WTC11 (cell line): ENCODE measurements at regions not wholly inside any gene's neighbourhood (a gene's known extent, or its start where the extent isn't known, plus 50 kb on each side); places are given as distances from the start of the nearest gene placed in this dataset.

Experiments
- ATAC-seq: fragments of 200-7000 bp; cut with Tn5 transposase; 2 replicates; pipeline ENCODE4 v1.10.0; 2021; ENCODE audit warnings: mild to moderate bottlenecking, moderate library complexity
- CTCF ChIA-PET: fragments of 300-600 bp; sonication (Branson Sonifier 250); formaldehyde crosslinking; loops from one replicate; lab custom pipeline; 2021; ENCODE audit warnings: antibody characterized with exemption; lab: Charles Lee
- POLR2A ChIA-PET: fragments of 350-600 bp; sonication (Branson Sonifier 250); formaldehyde crosslinking; loops from one replicate; lab custom pipeline; 2021; ENCODE audit warnings: antibody characterized with exemption; lab: Charles Lee
- DNase-seq: peaks from one replicate; pipeline ENCODE4 v3.0.0; 2021; ENCODE audit warnings: low spot score
- H3K27ac Mint-ChIP-seq: 2 replicates; pipeline ENCODE4 v1.8.0; 2021; ENCODE audit warnings: mixed read lengths
- H3K27me3 Mint-ChIP-seq: 2 replicates; pipeline ENCODE4 v1.8.0; 2021; ENCODE audit warnings: low read depth, mild to moderate bottlenecking, moderate library complexity, mixed read lengths
- H3K36me3 Mint-ChIP-seq: 2 replicates; pipeline ENCODE4 v1.8.0; 2021; ENCODE audit warnings: mixed read lengths
- H3K4me1 Mint-ChIP-seq: 2 replicates; pipeline ENCODE4 v1.8.0; 2022; ENCODE audit warnings: mixed read lengths
- H3K4me3 Mint-ChIP-seq: 2 replicates; pipeline ENCODE4 v1.8.0; 2021; ENCODE audit warnings: mild to moderate bottlenecking, moderate library complexity, mixed read lengths
- H3K9me3 Mint-ChIP-seq: 2 replicates; pipeline ENCODE4 v1.8.0; 2021; ENCODE audit warnings: mixed read lengths
- ESRRA ChIP-seq: sonication (generic); formaldehyde crosslinking; IDR thresholded peaks from 2 replicates; pipeline ENCODE4 v1.8.1; 2022; ENCODE audit warnings: mild to moderate bottlenecking, missing genetic modification reagents, borderline replicate concordance
- JUN ChIP-seq: sonication (generic); formaldehyde crosslinking; IDR thresholded peaks from 2 replicates; pipeline ENCODE4 v1.8.0; 2023; ENCODE audit warnings: mild to moderate bottlenecking, missing genetic modification reagents
- RELA ChIP-seq: sonication (generic); formaldehyde crosslinking; IDR thresholded peaks from 2 replicates; pipeline ENCODE4 v1.8.1; 2022; ENCODE audit warnings: missing genetic modification reagents, mild to moderate bottlenecking, borderline replicate concordance
- SMAD3 ChIP-seq: sonication (generic); formaldehyde crosslinking; IDR thresholded peaks from 2 replicates; pipeline ENCODE4 v1.8.0; 2022; ENCODE audit warnings: missing genetic modification reagents, mild to moderate bottlenecking, borderline replicate concordance
- ZBTB21 ChIP-seq: sonication (generic); formaldehyde crosslinking; IDR thresholded peaks from 2 replicates; pipeline ENCODE4 v1.8.1; 2023; ENCODE audit warnings: mild to moderate bottlenecking, missing genetic modification reagents, borderline replicate concordance
- ZNF263 ChIP-seq: sonication (generic); formaldehyde crosslinking; IDR thresholded peaks from 2 replicates; pipeline ENCODE4 v1.8.1; 2022; ENCODE audit warnings: low read depth, mild to moderate bottlenecking, moderate library complexity, missing genetic modification reagents
- TF ChIP-seq, protein P1 (sequence below): fragments of 250-450 bp; sonication (Bioruptor Pico); IDR thresholded peaks from 2 replicates; pipeline ENCODE4 v1.9.0; 2021; ENCODE audit warnings: mild to moderate bottlenecking, borderline replicate concordance
- TF ChIP-seq, protein P2 (sequence below): fragments of 200-600 bp; IDR thresholded peaks from 2 replicates; pipeline ENCODE4 v1.8.0; 2022; ENCODE audit warnings: antibody characterized with exemption
- TF ChIP-seq, protein P3 (sequence below): sonication (generic); formaldehyde crosslinking; IDR thresholded peaks from 2 replicates; pipeline ENCODE4 v1.8.1; 2022; ENCODE audit warnings: low read depth, mild to moderate bottlenecking, moderate library complexity, missing genetic modification reagents, borderline replicate concordance
- TF ChIP-seq, protein P4 (sequence below): sonication (generic); formaldehyde crosslinking; conservative IDR thresholded peaks from 2 replicates; pipeline ENCODE4 v1.8.1; 2022; ENCODE audit warnings: mild to moderate bottlenecking, missing genetic modification reagents
- TF ChIP-seq, protein P5 (sequence below): sonication (generic); formaldehyde crosslinking; IDR thresholded peaks from 2 replicates; pipeline ENCODE4 v1.8.1; 2023; ENCODE audit warnings: mild to moderate bottlenecking, moderate library complexity, missing genetic modification reagents
- TF ChIP-seq, protein P6 (sequence below): sonication (generic); formaldehyde crosslinking; IDR thresholded peaks from 2 replicates; pipeline ENCODE4 v1.8.0; 2022; ENCODE audit warnings: mild to moderate bottlenecking, missing genetic modification reagents
- TF ChIP-seq, protein P7 (sequence below): sonication (generic); formaldehyde crosslinking; IDR thresholded peaks from 2 replicates; pipeline ENCODE4 v1.8.0; 2022; ENCODE audit warnings: mild to moderate bottlenecking, missing genetic modification reagents

DNA sequence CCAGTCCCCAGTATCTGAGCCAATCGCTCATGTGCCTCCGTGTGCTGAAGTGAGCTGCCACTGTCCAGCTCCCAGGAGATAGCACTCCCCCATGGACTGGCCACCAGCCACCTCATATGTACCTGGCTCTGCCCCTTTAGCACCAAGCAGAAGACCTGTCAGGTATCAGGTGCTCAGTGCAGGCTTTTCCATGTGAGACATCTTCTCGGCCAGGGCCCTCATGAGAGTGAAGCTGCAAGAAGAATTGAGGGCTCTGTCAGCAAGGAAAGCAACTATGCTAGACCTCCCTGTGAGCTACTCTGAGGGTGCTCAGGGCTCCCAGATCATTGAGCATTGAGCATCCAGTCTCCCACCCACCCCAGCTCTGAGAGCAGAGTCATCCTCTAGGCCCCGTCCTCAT, 264.2 kb upstream of the ADAMTS16 start (continued):
- TF ChIP-seq, protein P1, sequence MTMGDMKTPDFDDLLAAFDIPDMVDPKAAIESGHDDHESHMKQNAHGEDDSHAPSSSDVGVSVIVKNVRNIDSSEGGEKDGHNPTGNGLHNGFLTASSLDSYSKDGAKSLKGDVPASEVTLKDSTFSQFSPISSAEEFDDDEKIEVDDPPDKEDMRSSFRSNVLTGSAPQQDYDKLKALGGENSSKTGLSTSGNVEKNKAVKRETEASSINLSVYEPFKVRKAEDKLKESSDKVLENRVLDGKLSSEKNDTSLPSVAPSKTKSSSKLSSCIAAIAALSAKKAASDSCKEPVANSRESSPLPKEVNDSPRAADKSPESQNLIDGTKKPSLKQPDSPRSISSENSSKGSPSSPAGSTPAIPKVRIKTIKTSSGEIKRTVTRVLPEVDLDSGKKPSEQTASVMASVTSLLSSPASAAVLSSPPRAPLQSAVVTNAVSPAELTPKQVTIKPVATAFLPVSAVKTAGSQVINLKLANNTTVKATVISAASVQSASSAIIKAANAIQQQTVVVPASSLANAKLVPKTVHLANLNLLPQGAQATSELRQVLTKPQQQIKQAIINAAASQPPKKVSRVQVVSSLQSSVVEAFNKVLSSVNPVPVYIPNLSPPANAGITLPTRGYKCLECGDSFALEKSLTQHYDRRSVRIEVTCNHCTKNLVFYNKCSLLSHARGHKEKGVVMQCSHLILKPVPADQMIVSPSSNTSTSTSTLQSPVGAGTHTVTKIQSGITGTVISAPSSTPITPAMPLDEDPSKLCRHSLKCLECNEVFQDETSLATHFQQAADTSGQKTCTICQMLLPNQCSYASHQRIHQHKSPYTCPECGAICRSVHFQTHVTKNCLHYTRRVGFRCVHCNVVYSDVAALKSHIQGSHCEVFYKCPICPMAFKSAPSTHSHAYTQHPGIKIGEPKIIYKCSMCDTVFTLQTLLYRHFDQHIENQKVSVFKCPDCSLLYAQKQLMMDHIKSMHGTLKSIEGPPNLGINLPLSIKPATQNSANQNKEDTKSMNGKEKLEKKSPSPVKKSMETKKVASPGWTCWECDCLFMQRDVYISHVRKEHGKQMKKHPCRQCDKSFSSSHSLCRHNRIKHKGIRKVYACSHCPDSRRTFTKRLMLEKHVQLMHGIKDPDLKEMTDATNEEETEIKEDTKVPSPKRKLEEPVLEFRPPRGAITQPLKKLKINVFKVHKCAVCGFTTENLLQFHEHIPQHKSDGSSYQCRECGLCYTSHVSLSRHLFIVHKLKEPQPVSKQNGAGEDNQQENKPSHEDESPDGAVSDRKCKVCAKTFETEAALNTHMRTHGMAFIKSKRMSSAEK (CRISPR knock-in tag) = no peak
- TF ChIP-seq, protein P2, sequence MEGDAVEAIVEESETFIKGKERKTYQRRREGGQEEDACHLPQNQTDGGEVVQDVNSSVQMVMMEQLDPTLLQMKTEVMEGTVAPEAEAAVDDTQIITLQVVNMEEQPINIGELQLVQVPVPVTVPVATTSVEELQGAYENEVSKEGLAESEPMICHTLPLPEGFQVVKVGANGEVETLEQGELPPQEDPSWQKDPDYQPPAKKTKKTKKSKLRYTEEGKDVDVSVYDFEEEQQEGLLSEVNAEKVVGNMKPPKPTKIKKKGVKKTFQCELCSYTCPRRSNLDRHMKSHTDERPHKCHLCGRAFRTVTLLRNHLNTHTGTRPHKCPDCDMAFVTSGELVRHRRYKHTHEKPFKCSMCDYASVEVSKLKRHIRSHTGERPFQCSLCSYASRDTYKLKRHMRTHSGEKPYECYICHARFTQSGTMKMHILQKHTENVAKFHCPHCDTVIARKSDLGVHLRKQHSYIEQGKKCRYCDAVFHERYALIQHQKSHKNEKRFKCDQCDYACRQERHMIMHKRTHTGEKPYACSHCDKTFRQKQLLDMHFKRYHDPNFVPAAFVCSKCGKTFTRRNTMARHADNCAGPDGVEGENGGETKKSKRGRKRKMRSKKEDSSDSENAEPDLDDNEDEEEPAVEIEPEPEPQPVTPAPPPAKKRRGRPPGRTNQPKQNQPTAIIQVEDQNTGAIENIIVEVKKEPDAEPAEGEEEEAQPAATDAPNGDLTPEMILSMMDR = no peak
- TF ChIP-seq, protein P3, sequence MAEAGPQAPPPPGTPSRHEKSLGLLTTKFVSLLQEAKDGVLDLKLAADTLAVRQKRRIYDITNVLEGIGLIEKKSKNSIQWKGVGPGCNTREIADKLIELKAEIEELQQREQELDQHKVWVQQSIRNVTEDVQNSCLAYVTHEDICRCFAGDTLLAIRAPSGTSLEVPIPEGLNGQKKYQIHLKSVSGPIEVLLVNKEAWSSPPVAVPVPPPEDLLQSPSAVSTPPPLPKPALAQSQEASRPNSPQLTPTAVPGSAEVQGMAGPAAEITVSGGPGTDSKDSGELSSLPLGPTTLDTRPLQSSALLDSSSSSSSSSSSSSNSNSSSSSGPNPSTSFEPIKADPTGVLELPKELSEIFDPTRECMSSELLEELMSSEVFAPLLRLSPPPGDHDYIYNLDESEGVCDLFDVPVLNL (CRISPR knock-in tag) = no peak
- TF ChIP-seq ZNF263 (no peak), SMAD3 (CRISPR knock-in tag) (no peak), ZBTB21 (CRISPR knock-in tag) (no peak), JUN (CRISPR knock-in tag) (no peak), ESRRA (no peak), RELA (CRISPR knock-in tag) (no peak)
- TF ChIP-seq, protein P4, sequence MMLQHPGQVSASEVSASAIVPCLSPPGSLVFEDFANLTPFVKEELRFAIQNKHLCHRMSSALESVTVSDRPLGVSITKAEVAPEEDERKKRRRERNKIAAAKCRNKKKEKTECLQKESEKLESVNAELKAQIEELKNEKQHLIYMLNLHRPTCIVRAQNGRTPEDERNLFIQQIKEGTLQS (CRISPR knock-in tag) = no peak
- TF ChIP-seq, protein P5, sequence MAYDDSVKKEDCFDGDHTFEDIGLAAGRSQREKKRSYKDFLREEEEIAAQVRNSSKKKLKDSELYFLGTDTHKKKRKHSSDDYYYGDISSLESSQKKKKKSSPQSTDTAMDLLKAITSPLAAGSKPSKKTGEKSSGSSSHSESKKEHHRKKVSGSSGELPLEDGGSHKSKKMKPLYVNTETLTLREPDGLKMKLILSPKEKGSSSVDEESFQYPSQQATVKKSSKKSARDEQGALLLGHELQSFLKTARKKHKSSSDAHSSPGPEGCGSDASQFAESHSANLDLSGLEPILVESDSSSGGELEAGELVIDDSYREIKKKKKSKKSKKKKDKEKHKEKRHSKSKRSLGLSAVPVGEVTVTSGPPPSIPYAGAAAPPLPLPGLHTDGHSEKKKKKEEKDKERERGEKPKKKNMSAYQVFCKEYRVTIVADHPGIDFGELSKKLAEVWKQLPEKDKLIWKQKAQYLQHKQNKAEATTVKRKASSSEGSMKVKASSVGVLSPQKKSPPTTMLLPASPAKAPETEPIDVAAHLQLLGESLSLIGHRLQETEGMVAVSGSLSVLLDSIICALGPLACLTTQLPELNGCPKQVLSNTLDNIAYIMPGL = no peak

DNA sequence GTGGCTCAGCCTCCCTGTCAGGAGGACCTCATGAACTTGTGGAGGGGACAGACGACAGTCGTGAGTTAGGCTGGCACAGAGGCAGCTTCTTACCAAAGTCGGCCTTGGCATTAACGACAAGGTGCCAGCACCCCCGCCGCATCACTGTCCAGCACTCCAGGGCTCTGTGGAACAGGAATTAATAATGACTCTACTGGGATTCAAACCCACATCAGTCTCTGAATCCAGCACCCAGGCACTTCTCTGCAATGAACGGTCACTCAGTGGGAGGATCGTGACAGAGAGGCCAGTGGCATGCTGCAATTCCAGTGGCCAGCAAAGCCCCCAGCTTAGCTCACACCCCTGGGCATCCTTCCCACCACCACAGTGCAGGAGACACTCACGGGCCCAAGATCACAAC, 263.3 kb upstream of the ADAMTS16 start:
- DNase-seq (no peak), ATAC-seq (no peak)
- POLR2A ChIA-PET = no interaction called here
- H3K36me3 Mint-ChIP-seq = no peaks in the 10 kb centered on the region
- H3K4me1 Mint-ChIP-seq = peaks cover 10% of the 10 kb centered on the region
- no peak overlapping the region for H3K4me3 Mint-ChIP-seq
- H3K27me3 Mint-ChIP-seq = no peaks in the 10 kb centered on the region
- CTCF ChIA-PET = interaction anchor here (1.2 to 1.3 kb wide), 2 partner anchors 8 to 264 kb away, joined by 5 to 7 read pairs; partner anchors contain the start of gene ADAMTS16
- no peaks in the 10 kb centered on the region for H3K9me3 Mint-ChIP-seq
- TF ChIP-seq, protein P6, sequence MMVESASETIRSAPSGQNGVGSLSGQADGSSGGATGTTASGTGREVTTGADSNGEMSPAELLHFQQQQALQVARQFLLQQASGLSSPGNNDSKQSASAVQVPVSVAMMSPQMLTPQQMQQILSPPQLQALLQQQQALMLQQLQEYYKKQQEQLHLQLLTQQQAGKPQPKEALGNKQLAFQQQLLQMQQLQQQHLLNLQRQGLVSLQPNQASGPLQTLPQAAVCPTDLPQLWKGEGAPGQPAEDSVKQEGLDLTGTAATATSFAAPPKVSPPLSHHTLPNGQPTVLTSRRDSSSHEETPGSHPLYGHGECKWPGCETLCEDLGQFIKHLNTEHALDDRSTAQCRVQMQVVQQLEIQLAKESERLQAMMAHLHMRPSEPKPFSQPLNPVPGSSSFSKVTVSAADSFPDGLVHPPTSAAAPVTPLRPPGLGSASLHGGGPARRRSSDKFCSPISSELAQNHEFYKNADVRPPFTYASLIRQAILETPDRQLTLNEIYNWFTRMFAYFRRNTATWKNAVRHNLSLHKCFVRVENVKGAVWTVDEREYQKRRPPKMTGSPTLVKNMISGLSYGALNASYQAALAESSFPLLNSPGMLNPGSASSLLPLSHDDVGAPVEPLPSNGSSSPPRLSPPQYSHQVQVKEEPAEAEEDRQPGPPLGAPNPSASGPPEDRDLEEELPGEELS (CRISPR knock-in tag) = no peak
- TF ChIP-seq, protein P7, sequence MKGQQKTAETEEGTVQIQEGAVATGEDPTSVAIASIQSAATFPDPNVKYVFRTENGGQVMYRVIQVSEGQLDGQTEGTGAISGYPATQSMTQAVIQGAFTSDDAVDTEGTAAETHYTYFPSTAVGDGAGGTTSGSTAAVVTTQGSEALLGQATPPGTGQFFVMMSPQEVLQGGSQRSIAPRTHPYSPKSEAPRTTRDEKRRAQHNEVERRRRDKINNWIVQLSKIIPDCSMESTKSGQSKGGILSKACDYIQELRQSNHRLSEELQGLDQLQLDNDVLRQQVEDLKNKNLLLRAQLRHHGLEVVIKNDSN = no peak
- TF ChIP-seq, all 79 proteins: peak for 0
- no peak overlapping the region for H3K27ac Mint-ChIP-seq
